Adrenal gland (tissue), 5 donors: ENCODE measurements at regions not wholly inside any gene's neighbourhood (a gene's known extent, or its start where the extent isn't known, plus 50 kb on each side); places are given as distances from the start of the nearest gene placed in this dataset.

Experiments used
- POLR2A ChIP-seq, 2 donors: fragments of 450-650 bp; IDR thresholded peaks; one replicate each; pipeline ENCODE4 v1.6.1; 2017; ENCODE audit warnings: antibody characterized with exemption in 2 of 2, mild to moderate bottlenecking in 2 of 2, moderate library complexity in 1 of 2
- TF ChIP-seq, protein P1 (sequence below), 6 experiments: fragments of 450-650 bp in 4 of 6; fragments of 200-600 bp in 2 of 6; sonication (generic) in 1 of 6; IDR thresholded peaks; 1 replicate in 5 of 6; 2 replicates in 1 of 6; pipeline versions ENCODE4 v1.5.1 to v1.8.0; 2016 to 2021; ENCODE audit warnings: antibody characterized with exemption in 6 of 6, mild to moderate bottlenecking in 2 of 6, moderate library complexity in 1 of 6
- donor health status: DM: no; HTN: no; CAD: no.

DNA sequence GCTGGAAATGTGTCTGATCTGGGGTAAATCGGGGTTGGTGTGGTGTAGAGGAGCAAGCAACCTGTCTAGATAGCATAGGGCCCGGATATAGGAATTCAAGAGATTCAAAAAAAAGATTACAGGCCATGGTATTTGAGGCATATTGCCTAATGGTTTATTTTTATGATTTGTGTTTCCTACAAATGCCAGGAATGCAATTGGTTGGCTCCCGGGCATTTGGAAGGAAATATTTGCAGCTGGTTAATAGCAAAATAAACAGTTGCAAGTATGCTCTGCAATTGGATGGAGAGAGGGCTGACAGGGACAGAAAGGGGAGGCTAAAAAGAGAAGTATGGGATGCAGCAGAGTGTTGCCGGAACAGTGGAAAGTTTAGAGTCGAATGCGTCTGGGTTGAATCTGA lies 315.6 kb upstream of the ATP2B1 start:
- TF ChIP-seq, protein P1, sequence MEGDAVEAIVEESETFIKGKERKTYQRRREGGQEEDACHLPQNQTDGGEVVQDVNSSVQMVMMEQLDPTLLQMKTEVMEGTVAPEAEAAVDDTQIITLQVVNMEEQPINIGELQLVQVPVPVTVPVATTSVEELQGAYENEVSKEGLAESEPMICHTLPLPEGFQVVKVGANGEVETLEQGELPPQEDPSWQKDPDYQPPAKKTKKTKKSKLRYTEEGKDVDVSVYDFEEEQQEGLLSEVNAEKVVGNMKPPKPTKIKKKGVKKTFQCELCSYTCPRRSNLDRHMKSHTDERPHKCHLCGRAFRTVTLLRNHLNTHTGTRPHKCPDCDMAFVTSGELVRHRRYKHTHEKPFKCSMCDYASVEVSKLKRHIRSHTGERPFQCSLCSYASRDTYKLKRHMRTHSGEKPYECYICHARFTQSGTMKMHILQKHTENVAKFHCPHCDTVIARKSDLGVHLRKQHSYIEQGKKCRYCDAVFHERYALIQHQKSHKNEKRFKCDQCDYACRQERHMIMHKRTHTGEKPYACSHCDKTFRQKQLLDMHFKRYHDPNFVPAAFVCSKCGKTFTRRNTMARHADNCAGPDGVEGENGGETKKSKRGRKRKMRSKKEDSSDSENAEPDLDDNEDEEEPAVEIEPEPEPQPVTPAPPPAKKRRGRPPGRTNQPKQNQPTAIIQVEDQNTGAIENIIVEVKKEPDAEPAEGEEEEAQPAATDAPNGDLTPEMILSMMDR (IDR thresholded peaks at IDR 0.05): no peak
- no peak for TF ChIP-seq POLR2A (IDR thresholded peaks at IDR 0.05)
